HCT116 (cell line): ENCODE measurements at regions not wholly inside any gene's neighbourhood (a gene's known extent, or its start where the extent isn't known, plus 50 kb on each side); places are given as distances from the start of the nearest gene placed in this dataset.

Source experiments
- ATAC-seq: fragments of 200-7000 bp; cut with Tn5 transposase; 2 replicates; pipeline ENCODE4 v1.9.1; 2020; ENCODE audit warnings: mild to moderate bottlenecking, moderate library complexity
- BruUV-seq: library from RNA; stranded (reverse); fragments of 400-500 nt; replicated peaks from 2 replicates; lab custom pipeline; 2021; lab: Mats Ljungman, UMichigan
- CTCF ChIA-PET: fragments of 300-600 bp; sonication (Branson Sonifier 250); formaldehyde crosslinking; loops from one replicate; lab custom pipeline; 2021; ENCODE audit warnings: antibody characterized with exemption; lab: Charles Lee
- POLR2A ChIA-PET: fragments of 300-600, 350-600 bp; sonication (Branson Sonifier 250); formaldehyde crosslinking; loops from one replicate; lab custom pipeline; 2021; ENCODE audit warnings: antibody characterized with exemption; lab: Charles Lee
- RAD21 ChIA-PET, 2 experiments: fragments of 300-600 bp; sonication (Branson Sonifier 250); formaldehyde crosslinking; loops; one replicate each; lab custom pipeline; 2023; ENCODE audit warnings: low total read pairs in 2 of 2; ENCODE audit not compliant: uncharacterized antibody in 2 of 2, unreplicated experiment in 2 of 2, low non-redundant PET in 1 of 2; lab: Charles Lee
- DNase-seq: peaks from one replicate; pipeline ENCODE4 v3.0.0-alpha.2; 2010; ENCODE audit warnings: low read depth, low spot score
- H2AFZ ChIP-seq: fragments of 200-600 bp; shearing (Covaris generic), sonication (generic); 2 replicates; pipeline ENCODE4 v1.6.1; 2017; ENCODE audit warnings: low read depth, mixed run types, mixed read lengths, antibody characterized with exemption, low read length; ENCODE audit not compliant: poor library complexity, severe bottlenecking
- H3K27ac ChIP-seq: 2 replicates; pipeline ENCODE4 v1.5.1; 2012; ENCODE audit warnings: low read depth, low read length
- H3K27me3 ChIP-seq: fragments of 200-600 bp; sonication (generic); 2 replicates; pipeline ENCODE4 v1.6.1; 2016; ENCODE audit warnings: mixed run types, low read length, mixed read lengths; ENCODE audit not compliant: insufficient read depth
- H3K36me3 ChIP-seq, 2 experiments: fragments of 200-500 bp in 1 of 2; fragments of 200-600 bp in 1 of 2; sonication (Bioruptor generic) in 1 of 2; sonication (generic) in 1 of 2; 2 replicates each; pipeline versions ENCODE4 v1.5.1 to v1.6.1; 2014 to 2016; ENCODE audit warnings: low read length in 2 of 2, inconsistent platforms in 1 of 2, mixed read lengths in 1 of 2, mixed run types in 1 of 2; ENCODE audit not compliant: insufficient read depth in 2 of 2, control insufficient read depth in 1 of 2
- H3K4me1 ChIP-seq, 2 experiments: fragments of 200-600 bp in 1 of 2; sonication (generic) in 1 of 2; 2 replicates each; pipeline versions ENCODE4 v1.5.1 to v1.6.1; 2012 to 2017; ENCODE audit warnings: low read length in 2 of 2, inconsistent platforms in 1 of 2, mild to moderate bottlenecking in 1 of 2, mixed read lengths in 1 of 2, mixed run types in 1 of 2, moderate library complexity in 1 of 2; ENCODE audit not compliant: insufficient read depth in 2 of 2, control insufficient read depth in 1 of 2
- H3K4me2 ChIP-seq: fragments of 200-600 bp; sonication (generic); 2 replicates; pipeline ENCODE4 v1.6.1; 2017; ENCODE audit warnings: mixed run types, low read length, mixed read lengths
- H3K4me3 ChIP-seq, 2 experiments: fragments of 200-600 bp in 1 of 2; sonication (generic) in 1 of 2; replicated peaks in 1 of 2; 2 replicates each; pipeline ENCODE4 v1.5.1; 2011 to 2016; ENCODE audit warnings: low read length in 2 of 2, control low read depth in 1 of 2, low read depth in 1 of 2, mild to moderate bottlenecking in 1 of 2, mixed read lengths in 1 of 2, mixed run types in 1 of 2
- H3K79me2 ChIP-seq: fragments of 200-600 bp; sonication (generic); 2 replicates; pipeline ENCODE4 v1.6.1; 2017; ENCODE audit warnings: mild to moderate bottlenecking, mixed run types, low read length, moderate library complexity, mixed read lengths; ENCODE audit not compliant: insufficient read depth
- H3K9ac ChIP-seq: fragments of 200-600 bp; sonication (generic); 2 replicates; pipeline ENCODE4 v1.6.1; 2016; ENCODE audit warnings: low read length, mixed read lengths
- H3K9me2 ChIP-seq: fragments of 200-600 bp; sonication (generic), shearing (Covaris generic); 2 replicates; pipeline ENCODE4 v1.6.1; 2017; ENCODE audit warnings: mixed run types, mild to moderate bottlenecking, moderate library complexity; ENCODE audit not compliant: insufficient read depth
- H3K9me3 ChIP-seq, 2 experiments: fragments of 200-500 bp in 1 of 2; fragments of 200-600 bp in 1 of 2; sonication (Bioruptor generic) in 1 of 2; sonication (generic) in 1 of 2; 2 replicates each; pipeline ENCODE4 v1.6.1; 2014 to 2017; ENCODE audit warnings: low read length in 2 of 2, mixed read lengths in 2 of 2, inconsistent platforms in 1 of 2, low read depth in 1 of 2, mild to moderate bottlenecking in 1 of 2, mixed run types in 1 of 2, moderate library complexity in 1 of 2; ENCODE audit not compliant: control insufficient read depth in 1 of 2, insufficient read depth in 1 of 2
- H4K20me1 ChIP-seq: fragments of 200-600 bp; sonication (generic), shearing (Covaris generic); 2 replicates; pipeline ENCODE4 v1.6.1; 2017; ENCODE audit warnings: mixed run types, mild to moderate bottlenecking, moderate library complexity; ENCODE audit not compliant: insufficient read depth
- CBX3 ChIP-seq: IDR thresholded peaks from 2 replicates; pipeline ENCODE4 v1.6.1; 2012; ENCODE audit warnings: low read depth
- CEBPB ChIP-seq: IDR thresholded peaks from 2 replicates; pipeline ENCODE4 v1.6.1; 2012; ENCODE audit warnings: low read depth
- CTCF ChIP-seq, 3 experiments: fragments of 200-600 bp in 1 of 3; sonication (generic) in 1 of 3; IDR thresholded peaks in 2 of 3; conservative IDR thresholded peaks in 1 of 3; 2 replicates each; pipeline ENCODE4 v1.5.1; 2012 to 2017; ENCODE audit warnings: low read depth in 2 of 3, low read length in 2 of 3, antibody characterized with exemption in 1 of 3, borderline replicate concordance in 1 of 3, control low read depth in 1 of 3, mild to moderate bottlenecking in 1 of 3, mixed read lengths in 1 of 3, mixed run types in 1 of 3, moderate library complexity in 1 of 3; ENCODE audit not compliant: insufficient read depth in 1 of 3
- EGR1 ChIP-seq: IDR thresholded peaks from 2 replicates; pipeline ENCODE4 v1.6.1; 2012; ENCODE audit warnings: low read depth
- ELF1 ChIP-seq: IDR thresholded peaks from 2 replicates; pipeline ENCODE4 v1.6.1; 2012; ENCODE audit warnings: low read depth, borderline replicate concordance
- JUND ChIP-seq: IDR thresholded peaks from 2 replicates; pipeline ENCODE4 v1.6.1; 2012
- MAX ChIP-seq: IDR thresholded peaks from 2 replicates; pipeline ENCODE4 v1.6.1; 2012
- POLR2A ChIP-seq: IDR thresholded peaks from 2 replicates; pipeline ENCODE4 v1.7.0; 2011; ENCODE audit warnings: borderline replicate concordance; ENCODE audit not compliant: insufficient read depth, insufficient read length; ENCODE audit errors: extremely low read depth
- POLR2AphosphoS5 ChIP-seq: IDR thresholded peaks from 2 replicates; pipeline ENCODE4 v1.6.1; 2011; ENCODE audit warnings: mild to moderate bottlenecking, low read depth, low read length, moderate library complexity
- SIN3A ChIP-seq: IDR thresholded peaks from 2 replicates; pipeline ENCODE4 v1.6.1; 2012; ENCODE audit warnings: low read depth
- SRF ChIP-seq: IDR thresholded peaks from 2 replicates; pipeline ENCODE4 v1.6.1; 2012; ENCODE audit warnings: low read depth
- TCF7L2 ChIP-seq: IDR thresholded peaks from 2 replicates; pipeline ENCODE4 v1.7.0; 2011; ENCODE audit warnings: borderline replicate concordance, inconsistent platforms; ENCODE audit not compliant: insufficient read depth, insufficient read length; ENCODE audit errors: extremely low read depth
- YY1 ChIP-seq: IDR thresholded peaks from 2 replicates; pipeline ENCODE4 v1.6.1; 2011; ENCODE audit warnings: low read length, low read depth, moderate library complexity, mild to moderate bottlenecking; ENCODE audit not compliant: insufficient replicate concordance; ENCODE audit errors: extremely low read depth
- ZFX ChIP-seq: fragments of 450-650 bp; IDR thresholded peaks from 2 replicates; pipeline ENCODE4 v1.6.1; 2017
- ZNF274 ChIP-seq: fragments of 200-500 bp; sonication (Bioruptor generic); IDR thresholded peaks from 2 replicates; pipeline ENCODE4 v1.6.1; 2014; ENCODE audit warnings: mild to moderate bottlenecking, low read depth, low read length, inconsistent platforms
- intact Hi-C: fragments of 100-400 bp; cut with micrococcal nuclease; formaldehyde crosslinking; loops from 2 replicates; pipeline ENCODE4 v1.10.0; 2022
- TF ChIP-seq, protein P1 (sequence below): IDR thresholded peaks from 2 replicates; pipeline ENCODE4 v1.6.1; 2012
- TF ChIP-seq, protein P2 (sequence below): IDR thresholded peaks from 2 replicates; pipeline ENCODE4 v1.6.1; 2011; ENCODE audit warnings: mild to moderate bottlenecking, low read length, moderate library complexity; ENCODE audit not compliant: insufficient replicate concordance; ENCODE audit errors: extremely low read depth

- DNase-seq = no peak
- H3K9ac ChIP-seq = no peak overlapping the region
- TF ChIP-seq POLR2AphosphoS5 = no peak
- TF ChIP-seq EGR1 = no peak
- TF ChIP-seq TCF7L2 = no peak
- TF ChIP-seq SIN3A = no peak
- TF ChIP-seq, protein P1, sequence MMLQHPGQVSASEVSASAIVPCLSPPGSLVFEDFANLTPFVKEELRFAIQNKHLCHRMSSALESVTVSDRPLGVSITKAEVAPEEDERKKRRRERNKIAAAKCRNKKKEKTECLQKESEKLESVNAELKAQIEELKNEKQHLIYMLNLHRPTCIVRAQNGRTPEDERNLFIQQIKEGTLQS = no peak
- no peaks in the 10 kb centered on the region for H3K4me1 ChIP-seq
- H3K9me3 ChIP-seq = no peaks in the 10 kb centered on the region
- no peak for ATAC-seq
- no peaks in the 10 kb centered on the region for H3K36me3 ChIP-seq
- H2AFZ ChIP-seq = no peak overlapping the region
- no peaks in the 10 kb centered on the region for H3K79me2 ChIP-seq
- no TSS peak for BruUV-seq
- intact Hi-C loops = no loop called here
- CTCF ChIA-PET = interaction anchor here (4.2 kb wide), 1 partner anchor 262 kb away, joined by 21 read pairs; no protein-coding TSS in a partner anchor
- POLR2A ChIA-PET = no interaction called here
- no peak overlapping the region for H3K27ac ChIP-seq
- RAD21 ChIA-PET = no interaction called here
- H3K4me2 ChIP-seq = no peak overlapping the region
- H3K9me2 ChIP-seq = no peaks in the 10 kb centered on the region
- H3K27me3 ChIP-seq = peaks cover 8% of the 10 kb centered on the region; the same call in 1 of the 2 replicates
- H4K20me1 ChIP-seq = no peaks in the 10 kb centered on the region
- H3K4me3 ChIP-seq = no peak overlapping the region
Observed at GRCh38 chr3:25035526-25035925, 392.5 kb upstream of the RARB start.

DNA sequence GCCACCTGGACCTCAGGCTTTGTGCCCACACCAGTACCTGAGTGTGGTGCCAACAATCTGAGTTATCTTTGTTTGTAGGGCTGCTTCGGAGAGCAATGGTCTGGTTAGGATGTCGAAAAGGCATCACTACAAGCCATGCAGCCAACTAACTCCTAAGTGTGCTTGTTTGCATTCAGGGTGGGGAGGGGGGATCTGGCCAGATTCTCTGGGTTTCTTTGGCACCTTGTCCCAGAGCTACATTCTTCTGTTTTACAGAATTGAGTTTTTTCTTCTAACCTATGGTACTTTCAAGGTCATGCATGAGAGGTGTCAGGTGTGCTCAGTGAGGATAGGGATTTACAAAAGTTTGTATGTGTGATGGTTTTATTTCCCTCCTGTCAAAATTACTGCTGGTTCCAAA is 391.4 kb upstream of the RARB start:
- intact Hi-C loops = no loop called here
- no TSS peak for BruUV-seq
- Histone ChIP-seq H3K36me3 (no peaks in the 10 kb centered on the region), H3K9me2 (no peaks in the 10 kb centered on the region), H3K9me3 (no peaks in the 10 kb centered on the region), H3K79me2 (no peaks in the 10 kb centered on the region), H3K4me3 (no peak overlapping the region), H3K4me1 (no peaks in the 10 kb centered on the region), H4K20me1 (no peaks in the 10 kb centered on the region)
- DNase-seq (no peak), ATAC-seq (no peak)
- POLR2A ChIA-PET = no interaction called here
- TF ChIP-seq CTCF (IDR thresholded peaks at IDR 0.05 in 2 of 3, conservative IDR thresholded peaks at IDR 0.05 in 1 of 3; ENCODE audit: borderline replicate concordance in 1 of 3, insufficient read depth in 1 of 3, low read depth in 2 of 3, low read length in 2 of 3) = no peak
- TF ChIP-seq, protein P1 = no peak
- no peak for TF ChIP-seq TCF7L2
- TF ChIP-seq POLR2AphosphoS5 = no peak
- no peak for TF ChIP-seq CEBPB
- no peak for TF ChIP-seq ZFX
- TF ChIP-seq ELF1 = no peak
- TF ChIP-seq POLR2A = no peak
- TF ChIP-seq YY1 = no peak
- no peak for TF ChIP-seq ZNF274
- TF ChIP-seq MAX = no peak
- TF ChIP-seq JUND = no peak
- TF ChIP-seq, protein P2, sequence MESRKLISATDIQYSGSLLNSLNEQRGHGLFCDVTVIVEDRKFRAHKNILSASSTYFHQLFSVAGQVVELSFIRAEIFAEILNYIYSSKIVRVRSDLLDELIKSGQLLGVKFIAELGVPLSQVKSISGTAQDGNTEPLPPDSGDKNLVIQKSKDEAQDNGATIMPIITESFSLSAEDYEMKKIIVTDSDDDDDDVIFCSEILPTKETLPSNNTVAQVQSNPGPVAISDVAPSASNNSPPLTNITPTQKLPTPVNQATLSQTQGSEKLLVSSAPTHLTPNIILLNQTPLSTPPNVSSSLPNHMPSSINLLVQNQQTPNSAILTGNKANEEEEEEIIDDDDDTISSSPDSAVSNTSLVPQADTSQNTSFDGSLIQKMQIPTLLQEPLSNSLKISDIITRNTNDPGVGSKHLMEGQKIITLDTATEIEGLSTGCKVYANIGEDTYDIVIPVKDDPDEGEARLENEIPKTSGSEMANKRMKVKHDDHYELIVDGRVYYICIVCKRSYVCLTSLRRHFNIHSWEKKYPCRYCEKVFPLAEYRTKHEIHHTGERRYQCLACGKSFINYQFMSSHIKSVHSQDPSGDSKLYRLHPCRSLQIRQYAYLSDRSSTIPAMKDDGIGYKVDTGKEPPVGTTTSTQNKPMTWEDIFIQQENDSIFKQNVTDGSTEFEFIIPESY = no peak
- no peak for TF ChIP-seq SRF
- TF ChIP-seq CBX3 = no peak
- TF ChIP-seq, all 23 proteins: peak for 0
- Histone ChIP-seq H3K27me3 (no peaks in the 10 kb centered on the region), H3K9ac (no peak overlapping the region), H3K27ac (no peak overlapping the region), H2AFZ (no peak overlapping the region), H3K4me2 (no peak overlapping the region)
- ChIA-PET CTCF (no interaction called here), RAD21 (no interaction called here)
